Natural killer cell treated with Interleukin-12 subunit alpha and Interleukin-12 subunit beta and Interleukin-15 and Interleukin-18, amount 100 ng/mL, for 72 hours (primary cell): ENCODE measurements at regions not wholly inside any gene's neighbourhood (a gene's known extent, or its start where the extent isn't known, plus 50 kb on each side); places are given as distances from the start of the nearest gene placed in this dataset.

Experiments used
- ATAC-seq, 2 donors: fragments of 150-1000 bp; cut with Tn5 transposase in 1 of 2; sonication (Bioruptor Pico), chemical (Tn5 transposase) in 1 of 2; 2 replicates each; pipeline ENCODE4 v1.10.0; 2021
- DNase-seq: peaks from one replicate; pipeline ENCODE4 v3.0.0; 2022; ENCODE audit warnings: low spot score
- H3K27ac Mint-ChIP-seq, 2 donors: 1 replicate in 1 of 2; 2 replicates in 1 of 2; pipeline ENCODE4 v1.8.0; 2022; ENCODE audit warnings: mixed read lengths in 2 of 2, mild to moderate bottlenecking in 1 of 2, moderate library complexity in 1 of 2
- H3K27me3 Mint-ChIP-seq, 2 donors: 1 replicate in 1 of 2; 2 replicates in 1 of 2; pipeline ENCODE4 v1.8.0; 2022; ENCODE audit warnings: mixed read lengths in 2 of 2
- H3K36me3 Mint-ChIP-seq: one replicate; pipeline ENCODE4 v1.8.0; 2022; ENCODE audit warnings: mixed read lengths
- H3K4me1 Mint-ChIP-seq, 2 donors: 1 replicate in 1 of 2; 2 replicates in 1 of 2; pipeline ENCODE4 v1.8.0; 2022; ENCODE audit warnings: low read depth in 2 of 2, mixed read lengths in 2 of 2, mild to moderate bottlenecking in 1 of 2
- H3K4me3 Mint-ChIP-seq: one replicate; pipeline ENCODE4 v1.8.0; 2022; ENCODE audit warnings: mixed read lengths
- H3K9me3 Mint-ChIP-seq: 2 replicates; pipeline ENCODE4 v1.8.0; 2022; ENCODE audit warnings: mixed read lengths

- Mint-ChIP-seq H3K9me3 (no peaks in the 10 kb centered on the region), H3K36me3 (peaks cover 7% of the 10 kb centered on the region), H3K27me3 (peaks cover 30 to 42% of the 10 kb centered on the region in 2 donors), H3K4me3 (no peak overlapping the region), H3K4me1 (no peaks in the 10 kb centered on the region), H3K27ac (no peak overlapping the region)
- no peak for DNase-seq
- no peak for ATAC-seq
Measured at GRCh38 chr6:122524056-122524455, 52.4 kb upstream of the SERINC1 start.

- Mint-ChIP-seq H3K36me3 (no peaks in the 10 kb centered on the region), H3K9me3 (no peaks in the 10 kb centered on the region), H3K27ac (no peak overlapping the region), H3K27me3 (peaks cover 26 to 51% of the 10 kb centered on the region in 2 donors), H3K4me1 (no peaks in the 10 kb centered on the region), H3K4me3 (no peak overlapping the region)
- ATAC-seq (peak in 1 of 2 donors; percentile 59), DNase-seq (no peak)
Measured at GRCh38 chr6:122530440-122531046, 58.9 kb upstream of the SERINC1 start.

- DNase-seq, result no peak
- no peaks in the 10 kb centered on the region for H3K36me3 Mint-ChIP-seq
- H3K4me1 Mint-ChIP-seq, result no peaks in the 10 kb centered on the region
- H3K27me3 Mint-ChIP-seq, result peaks cover 0 to 16% of the 10 kb centered on the region in 2 donors
- no peak for ATAC-seq
- no peaks in the 10 kb centered on the region for H3K9me3 Mint-ChIP-seq
- H3K27ac Mint-ChIP-seq, result no peak overlapping the region
- H3K4me3 Mint-ChIP-seq, result no peak overlapping the region
Measured at GRCh38 chr6:122548281-122548680, 61.9 kb upstream of the PKIB start.

- H3K27me3 Mint-ChIP-seq, result peaks cover 0 to 16% of the 10 kb centered on the region in 2 donors
- no peak for ATAC-seq
- H3K4me1 Mint-ChIP-seq, result no peaks in the 10 kb centered on the region
- H3K27ac Mint-ChIP-seq, result no peak overlapping the region
- H3K9me3 Mint-ChIP-seq, result no peaks in the 10 kb centered on the region
- no peak overlapping the region for H3K4me3 Mint-ChIP-seq
- H3K36me3 Mint-ChIP-seq, result no peaks in the 10 kb centered on the region
- DNase-seq, result no peak
Measured at GRCh38 chr6:122548820-122549219, 61.4 kb upstream of the PKIB start.

- peaks cover 0 to 7% of the 10 kb centered on the region in 2 donors for H3K27me3 Mint-ChIP-seq
- no peak overlapping the region for H3K27ac Mint-ChIP-seq
- ATAC-seq, result no peak
- no peak overlapping the region for H3K4me3 Mint-ChIP-seq
- no peaks in the 10 kb centered on the region for H3K36me3 Mint-ChIP-seq
- no peaks in the 10 kb centered on the region for H3K4me1 Mint-ChIP-seq
- DNase-seq, result no peak
- peaks cover 3% of the 10 kb centered on the region for H3K9me3 Mint-ChIP-seq
Measured at GRCh38 chr6:122553697-122554096, 56.5 kb upstream of the PKIB start.

GRCh38 chr6:122555561-122555960, 54.6 kb upstream of the PKIB start:
- Mint-ChIP-seq H3K4me1 (no peaks in the 10 kb centered on the region), H3K9me3 (peaks cover 10% of the 10 kb centered on the region), H3K27ac (no peak overlapping the region), H3K27me3 (peaks cover 0 to 7% of the 10 kb centered on the region in 2 donors), H3K36me3 (no peaks in the 10 kb centered on the region), H3K4me3 (no peak overlapping the region)
- ATAC-seq (no peak), DNase-seq (no peak)

GRCh38 chr6:122558080-122558479, 52.1 kb upstream of the PKIB start:
- ATAC-seq, result no peak
- Mint-ChIP-seq H3K36me3 (peaks cover 10% of the 10 kb centered on the region), H3K27ac (no peak overlapping the region), H3K27me3 (no peaks in the 10 kb centered on the region), H3K4me1 (no peaks in the 10 kb centered on the region), H3K4me3 (no peak overlapping the region), H3K9me3 (peaks cover 22% of the 10 kb centered on the region)
- DNase-seq, result no peak
